ENCODE measurements at regions not wholly inside any gene's neighbourhood (a gene's known extent, or its start where the extent isn't known, plus 50 kb on each side); places are given as distances from the start of the nearest gene placed in this dataset.
"Not testable (repeated sequence)": the region's sequence is repeated elsewhere in the genome, so short reads cannot be mapped to it uniquely, and the experiment has no call there.

DNA sequence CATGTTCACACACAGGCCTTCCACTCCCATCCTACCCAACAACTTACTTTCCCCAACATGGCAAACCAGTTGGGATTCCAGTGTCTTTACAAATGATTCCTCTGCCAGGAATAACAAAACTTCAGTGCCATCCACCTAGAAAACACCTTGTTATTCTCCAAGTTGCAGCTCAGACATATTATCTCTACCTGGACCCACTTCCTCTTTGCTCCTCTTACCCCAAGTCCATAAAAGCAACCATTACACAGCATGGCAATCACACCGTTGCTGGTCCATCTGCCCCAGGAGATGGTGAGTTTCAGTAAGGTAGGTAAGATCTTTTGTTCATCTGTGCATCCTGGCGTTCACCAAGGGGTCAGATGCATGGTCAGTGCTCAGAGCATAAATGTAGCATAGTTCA, 66.0 kb upstream of the CSF1 start:
- 100% methylated on average over 1 of the region's 2 CpGs for WGBS, 2 experiments (ENCODE audit: insufficient coverage in 2 of 2)
- Histone ChIP-seq H3K36me3 (ENCODE audit: control insufficient read depth, insufficient read depth, low read length) (no peaks in the 10 kb centered on the region), H3K9me3 (ENCODE audit: control insufficient read depth, low read length) (no peaks in the 10 kb centered on the region), H3K4me1 (ENCODE audit: control insufficient read depth, insufficient read depth, low read length, poor library complexity, severe bottlenecking) (no peaks in the 10 kb centered on the region), H3K27ac (ENCODE audit: low read depth, low read length, severe bottlenecking) (no peak overlapping the region), H3K4me3 (ENCODE audit: extremely low read depth, insufficient read depth, low read length, poor library complexity, severe bottlenecking) (no peak overlapping the region)

- no peak overlapping the region for H3K4me3 ChIP-seq (ENCODE audit: extremely low read depth, insufficient read depth, low read length, poor library complexity, severe bottlenecking)
- peaks cover 15% of the 10 kb centered on the region for H3K9me3 ChIP-seq (ENCODE audit: control insufficient read depth, low read length)
- WGBS, 2 experiments (ENCODE audit: insufficient coverage in 2 of 2): 88 to 100% methylated on average over 1 of the region's 5 CpGs
- H3K4me1 ChIP-seq (ENCODE audit: control insufficient read depth, insufficient read depth, low read length, poor library complexity, severe bottlenecking): no peaks in the 10 kb centered on the region
- H3K36me3 ChIP-seq (ENCODE audit: control insufficient read depth, insufficient read depth, low read length): no peaks in the 10 kb centered on the region
- H3K27ac ChIP-seq (ENCODE audit: low read depth, low read length, severe bottlenecking): no peak overlapping the region
Observed at GRCh38 chr1:109840011-109840629, 70.5 kb upstream of the CSF1 start.

DNA sequence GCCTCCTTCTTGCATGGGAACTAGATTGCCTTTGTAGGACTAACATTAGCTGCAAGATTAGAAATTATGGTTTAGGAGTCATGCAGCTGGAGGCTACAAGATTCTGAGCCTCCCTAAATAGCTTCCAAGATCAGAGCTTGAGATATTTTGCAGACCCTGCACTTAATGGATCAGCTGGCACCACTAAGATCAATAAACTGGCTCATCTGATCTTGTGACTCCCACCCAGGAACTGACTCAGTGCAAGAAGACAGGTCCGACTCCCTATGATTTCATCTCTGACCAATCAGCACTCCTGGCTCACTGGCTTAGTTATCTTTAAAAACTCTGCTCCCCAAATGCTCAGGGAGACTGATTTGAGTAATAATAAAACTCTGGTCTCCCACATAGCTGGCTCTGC, 71.4 kb upstream of the CSF1 start:
- H3K4me1 ChIP-seq (ENCODE audit: control insufficient read depth, insufficient read depth, low read length, poor library complexity, severe bottlenecking); H3K36me3 ChIP-seq (ENCODE audit: control insufficient read depth, insufficient read depth, low read length); H3K27ac ChIP-seq (ENCODE audit: low read depth, low read length, severe bottlenecking); H3K4me3 ChIP-seq (ENCODE audit: extremely low read depth, insufficient read depth, low read length, poor library complexity, severe bottlenecking): not testable (repeated sequence)
- WGBS, 2 experiments (ENCODE audit: insufficient coverage in 2 of 2): 100% methylated on average over 1 of the region's 1 CpG
- peaks cover 15% of the 10 kb centered on the region for H3K9me3 ChIP-seq (ENCODE audit: control insufficient read depth, low read length)

DNA sequence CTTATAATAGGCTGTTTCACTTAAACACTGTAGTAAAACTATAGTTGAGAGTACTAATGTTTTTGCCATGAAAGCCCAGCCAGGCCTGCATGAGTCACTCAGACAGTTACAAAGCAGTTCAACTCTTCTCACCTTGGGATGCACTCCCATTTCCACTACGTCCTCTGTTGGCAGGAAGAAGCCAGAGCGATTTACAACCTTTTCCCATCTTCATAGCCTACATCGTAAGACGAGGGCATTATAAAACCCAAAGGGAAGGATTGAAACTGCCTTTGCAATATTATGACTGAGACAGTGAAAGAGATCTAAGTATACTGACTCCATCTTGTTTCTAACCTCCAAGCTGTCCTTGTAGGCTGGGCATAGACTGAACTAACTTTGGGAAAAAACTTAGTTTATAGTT, 71.8 kb upstream of the CSF1 start:
- H3K36me3 ChIP-seq (ENCODE audit: control insufficient read depth, insufficient read depth, low read length): no peaks in the 10 kb centered on the region
- peaks cover 15% of the 10 kb centered on the region for H3K9me3 ChIP-seq (ENCODE audit: control insufficient read depth, low read length)
- H3K27ac ChIP-seq (ENCODE audit: low read depth, low read length, severe bottlenecking): no peak overlapping the region
- no peaks in the 10 kb centered on the region for H3K4me1 ChIP-seq (ENCODE audit: control insufficient read depth, insufficient read depth, low read length, poor library complexity, severe bottlenecking)
- 77 to 89% methylated on average over 2 to 3 of the region's 4 CpGs for WGBS, 2 experiments (ENCODE audit: insufficient coverage in 2 of 2)
- no peak overlapping the region for H3K4me3 ChIP-seq (ENCODE audit: extremely low read depth, insufficient read depth, low read length, poor library complexity, severe bottlenecking)

DNA sequence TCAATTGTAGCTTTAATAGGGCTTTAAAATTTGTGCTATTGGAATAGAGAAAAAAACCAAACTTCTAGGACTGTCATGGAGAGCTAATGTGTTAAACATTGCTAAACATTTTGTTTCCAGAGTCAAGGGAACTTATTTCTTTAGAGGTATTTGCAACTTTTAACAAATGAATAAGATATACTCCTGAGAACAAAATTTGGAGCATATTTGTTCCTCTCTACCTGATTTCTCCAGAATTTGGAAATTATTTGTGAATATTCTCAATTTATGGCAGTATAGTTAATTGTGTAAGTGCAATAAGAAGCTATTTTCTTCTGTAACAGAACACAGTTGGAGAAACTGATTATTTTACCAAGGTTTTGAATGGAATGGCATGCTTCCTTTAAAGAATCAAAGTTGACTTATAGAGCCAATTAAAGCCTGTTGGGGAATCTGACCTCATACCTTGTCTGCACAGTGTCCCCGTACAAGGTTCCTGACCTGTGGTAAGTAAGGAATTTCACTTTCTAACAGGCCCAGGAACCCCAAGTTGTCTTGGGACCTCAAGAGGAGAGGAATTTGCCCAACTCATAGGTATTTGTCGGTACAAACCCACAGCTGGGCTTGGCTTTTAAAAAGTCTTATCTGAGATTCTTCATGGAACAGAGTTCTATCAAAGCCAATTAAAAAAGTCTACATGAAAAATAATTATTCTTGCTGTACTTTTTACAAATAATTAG, 72.6 kb upstream of the CSF1 start:
- WGBS, 2 experiments (ENCODE audit: insufficient coverage in 2 of 2): 100% methylated on average over 1 of the region's 2 CpGs; no CpG with 5 or more reads in 1 of the 2 experiments
- H3K4me3 ChIP-seq (ENCODE audit: extremely low read depth, insufficient read depth, low read length, poor library complexity, severe bottlenecking): no peak overlapping the region
- H3K36me3 ChIP-seq (ENCODE audit: control insufficient read depth, insufficient read depth, low read length): no peaks in the 10 kb centered on the region
- peaks cover 15% of the 10 kb centered on the region for H3K9me3 ChIP-seq (ENCODE audit: control insufficient read depth, low read length)
- H3K27ac ChIP-seq (ENCODE audit: low read depth, low read length, severe bottlenecking): no peak overlapping the region
- H3K4me1 ChIP-seq (ENCODE audit: control insufficient read depth, insufficient read depth, low read length, poor library complexity, severe bottlenecking): no peaks in the 10 kb centered on the region

GRCh38 chr1:109835645-109836044, 71.9 kb upstream of the EPS8L3 start:
- 91 to 97% methylated on average over 4 to 6 of the region's 6 CpGs for WGBS, 2 experiments (ENCODE audit: insufficient coverage in 2 of 2)
- H3K27ac ChIP-seq (ENCODE audit: low read depth, low read length, severe bottlenecking); H3K4me1 ChIP-seq (ENCODE audit: control insufficient read depth, insufficient read depth, low read length, poor library complexity, severe bottlenecking); H3K4me3 ChIP-seq (ENCODE audit: extremely low read depth, insufficient read depth, low read length, poor library complexity, severe bottlenecking); H3K36me3 ChIP-seq (ENCODE audit: control insufficient read depth, insufficient read depth, low read length): not testable (repeated sequence)
- H3K9me3 ChIP-seq (ENCODE audit: control insufficient read depth, low read length): peaks cover 20% of the 10 kb centered on the region

DNA sequence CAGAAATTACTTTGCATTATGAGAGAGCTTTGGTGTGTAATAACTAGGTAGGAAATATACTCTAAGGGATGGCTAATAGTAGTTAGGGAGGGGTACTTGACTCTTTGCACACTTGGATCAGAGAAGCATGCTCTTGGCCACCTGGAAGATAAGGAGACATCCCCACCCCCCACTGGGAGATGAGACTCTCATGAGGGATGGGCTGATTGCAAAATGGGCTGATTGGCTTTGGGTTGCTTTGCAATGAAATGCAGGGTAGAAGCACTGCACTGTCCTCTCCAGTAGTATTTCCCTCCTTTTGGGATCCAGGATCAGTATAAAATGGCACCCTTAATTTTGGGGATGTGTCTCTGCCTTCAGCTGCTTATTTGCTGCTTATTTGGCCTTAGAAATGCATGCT, 71.2 kb upstream of the EPS8L3 start:
- H3K9me3 ChIP-seq (ENCODE audit: control insufficient read depth, low read length): peaks cover 20% of the 10 kb centered on the region
- H3K27ac ChIP-seq (ENCODE audit: low read depth, low read length, severe bottlenecking): no peak overlapping the region
- H3K4me3 ChIP-seq (ENCODE audit: extremely low read depth, insufficient read depth, low read length, poor library complexity, severe bottlenecking): no peak overlapping the region
- no peaks in the 10 kb centered on the region for H3K36me3 ChIP-seq (ENCODE audit: control insufficient read depth, insufficient read depth, low read length)
- no peaks in the 10 kb centered on the region for H3K4me1 ChIP-seq (ENCODE audit: control insufficient read depth, insufficient read depth, low read length, poor library complexity, severe bottlenecking)

DNA sequence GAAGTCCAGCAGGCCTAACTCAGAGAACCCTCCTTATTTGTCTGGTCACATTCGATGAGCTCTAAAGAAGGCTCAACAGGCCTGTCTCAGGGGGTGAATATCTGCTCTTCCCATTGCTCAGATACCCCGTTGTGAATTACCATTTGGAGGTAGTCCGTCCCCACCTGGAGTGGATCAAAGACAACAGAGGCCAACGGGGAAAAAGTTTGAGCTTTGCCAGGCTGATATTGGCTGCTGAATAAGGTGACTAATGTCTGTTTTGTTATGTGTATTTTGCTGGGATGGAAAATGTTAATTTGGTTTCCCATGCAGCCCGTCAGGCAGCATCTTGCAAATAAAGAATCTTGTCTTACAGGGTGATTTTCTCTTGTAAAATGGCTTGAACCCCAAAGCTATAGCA, 69.2 kb upstream of the EPS8L3 start:
- 57 to 70% methylated on average over 4 to 5 of the region's 5 CpGs for WGBS, 2 experiments (ENCODE audit: insufficient coverage in 2 of 2)
- no peak overlapping the region for H3K27ac ChIP-seq (ENCODE audit: low read depth, low read length, severe bottlenecking)

DNA sequence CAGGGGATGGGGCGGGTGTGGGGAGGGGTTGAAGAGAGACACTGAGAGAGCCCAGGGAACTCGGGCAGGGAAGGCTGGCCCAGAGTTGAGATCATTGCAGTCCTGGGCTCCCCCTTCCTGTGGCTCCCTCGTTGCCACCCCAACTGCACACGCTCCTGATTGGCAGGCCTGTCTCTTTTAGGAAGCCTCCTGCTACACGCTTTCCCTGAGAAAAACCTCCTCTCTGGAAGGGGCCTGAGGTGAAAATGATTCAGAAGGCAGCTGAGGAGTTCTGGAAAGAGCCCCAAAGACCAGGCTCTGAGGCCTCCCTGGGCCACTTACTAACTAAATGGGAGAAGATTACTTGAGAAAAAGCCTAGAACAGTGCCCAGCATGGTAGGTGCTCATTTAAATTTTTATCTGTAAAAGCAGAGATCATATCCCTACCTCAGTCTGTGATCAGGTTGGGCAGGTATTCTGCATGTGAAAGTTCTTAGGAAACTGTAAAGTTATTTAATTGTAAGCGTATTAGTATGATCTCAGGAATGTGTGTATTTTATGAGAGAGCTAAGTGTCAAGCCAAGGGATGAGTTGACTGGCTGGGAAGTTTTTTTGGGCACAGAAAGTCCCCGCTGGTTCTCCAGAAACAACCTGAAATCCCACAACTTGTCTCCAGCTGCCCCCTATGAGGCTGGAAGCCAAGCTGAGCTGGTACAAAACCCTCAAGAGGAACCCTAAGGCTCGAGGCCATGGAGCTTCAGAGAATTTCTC, 65.2 kb upstream of the EPS8L3 start:
- no peak overlapping the region for H3K4me3 ChIP-seq (ENCODE audit: extremely low read depth, insufficient read depth, low read length, poor library complexity, severe bottlenecking)
- H3K4me1 ChIP-seq (ENCODE audit: control insufficient read depth, insufficient read depth, low read length, poor library complexity, severe bottlenecking): peaks cover 6% of the 10 kb centered on the region
- H3K27ac ChIP-seq (ENCODE audit: low read depth, low read length, severe bottlenecking): no peak overlapping the region
- peaks cover 5% of the 10 kb centered on the region for H3K9me3 ChIP-seq (ENCODE audit: control insufficient read depth, low read length)
- 85 to 90% methylated on average over 2 to 7 of the region's 8 CpGs for WGBS, 2 experiments (ENCODE audit: insufficient coverage in 2 of 2)
- H3K36me3 ChIP-seq (ENCODE audit: control insufficient read depth, insufficient read depth, low read length): no peaks in the 10 kb centered on the region

More for the DNA sequence above, 69.2 kb upstream of the EPS8L3 start:
- Histone ChIP-seq H3K4me1 (ENCODE audit: control insufficient read depth, insufficient read depth, low read length, poor library complexity, severe bottlenecking) (no peaks in the 10 kb centered on the region), H3K4me3 (ENCODE audit: extremely low read depth, insufficient read depth, low read length, poor library complexity, severe bottlenecking) (no peak overlapping the region), H3K9me3 (ENCODE audit: control insufficient read depth, low read length) (peaks cover 12% of the 10 kb centered on the region), H3K36me3 (ENCODE audit: control insufficient read depth, insufficient read depth, low read length) (no peaks in the 10 kb centered on the region)

- H3K4me1 ChIP-seq (ENCODE audit: control insufficient read depth, insufficient read depth, low read length, poor library complexity, severe bottlenecking): peaks cover 9% of the 10 kb centered on the region
Observed at GRCh38 chr1:109827986-109828385, 64.3 kb upstream of the EPS8L3 start.

GRCh38 chr1:109827466-109827865, 63.7 kb upstream of the EPS8L3 start:
- Histone ChIP-seq H3K4me1 (ENCODE audit: control insufficient read depth, insufficient read depth, low read length, poor library complexity, severe bottlenecking) (peaks cover 10% of the 10 kb centered on the region), H3K27ac (ENCODE audit: low read depth, low read length, severe bottlenecking) (no peak overlapping the region), H3K9me3 (ENCODE audit: control insufficient read depth, low read length) (peaks cover 5% of the 10 kb centered on the region), H3K4me3 (ENCODE audit: extremely low read depth, insufficient read depth, low read length, poor library complexity, severe bottlenecking) (no peak overlapping the region), H3K36me3 (ENCODE audit: control insufficient read depth, insufficient read depth, low read length) (no peaks in the 10 kb centered on the region)
- 90 to 91% methylated on average over 3 of the region's 4 CpGs for WGBS, 2 experiments (ENCODE audit: insufficient coverage in 2 of 2)

More at GRCh38 chr1:109827986-109828385, 64.3 kb upstream of the EPS8L3 start:
- Histone ChIP-seq H3K36me3 (ENCODE audit: control insufficient read depth, insufficient read depth, low read length) (no peaks in the 10 kb centered on the region), H3K9me3 (ENCODE audit: control insufficient read depth, low read length) (peaks cover 5% of the 10 kb centered on the region), H3K4me3 (ENCODE audit: extremely low read depth, insufficient read depth, low read length, poor library complexity, severe bottlenecking) (no peak overlapping the region), H3K27ac (ENCODE audit: low read depth, low read length, severe bottlenecking) (no peak overlapping the region)
- 96 to 98% methylated on average over 5 to 6 of the region's 7 CpGs for WGBS, 2 experiments (ENCODE audit: insufficient coverage in 2 of 2)
